HepG2 (cell line): ENCODE measurements at regions not wholly inside any gene's neighbourhood (a gene's known extent, or its start where the extent isn't known, plus 50 kb on each side); places are given as distances from the start of the nearest gene placed in this dataset.

Source experiments
- ATAC-seq: fragments of 200-7000 bp; cut with Tn5 transposase; 3 replicates; pipeline ENCODE4 v1.9.1; 2020; ENCODE audit warnings: mild to moderate bottlenecking, moderate library complexity
- BruUV-seq: library from RNA; stranded (reverse); fragments of 400-500 nt; replicated peaks from 2 replicates; lab custom pipeline; 2021; lab: Mats Ljungman, UMichigan
- CTCF ChIA-PET: fragments of 300-600 bp; formaldehyde crosslinking; extraction: SDS; loops from one replicate; lab custom pipeline; 2021; ENCODE audit warnings: low total read pairs, inconsistent platforms, low intra/inter-chr PET ratio; lab: Yijun Ruan, JAX
- POLR2A ChIA-PET: fragments of 350-600 bp; sonication (Branson Sonifier 250); formaldehyde crosslinking; loops from one replicate; lab custom pipeline; 2020; ENCODE audit warnings: antibody characterized with exemption, inconsistent platforms; lab: Yijun Ruan, JAX
- DNase-seq: peaks from one replicate; pipeline ENCODE4 v3.0.0-alpha.2; 2015; ENCODE audit warnings: low spot score
- FAIRE-seq: peaks from 3 replicates; lab custom pipeline; 2011; peaks lifted over from hg19 to GRCh38; lab: Jason Lieb, UNC
- H2AFZ ChIP-seq: one replicate; pipeline ENCODE4 v1.6.1; 2011; ENCODE audit warnings: low read length, inconsistent platforms
- H3K27ac ChIP-seq: fragments of 300-600 bp; 3 replicates; pipeline ENCODE4 v1.8.0; 2011; ENCODE audit warnings: mixed run types, mild to moderate bottlenecking, mixed read lengths, low read length, inconsistent platforms; ENCODE audit not compliant: insufficient read depth; ENCODE audit errors: extremely low read length
- H3K27me3 ChIP-seq, 2 experiments: fragments of 200-600 bp in 1 of 2; 2 replicates in 1 of 2; 3 replicates in 1 of 2; pipeline versions ENCODE4 v1.6.0 to v1.8.0; 2011; ENCODE audit warnings: low read length in 2 of 2, mild to moderate bottlenecking in 2 of 2, moderate library complexity in 2 of 2, inconsistent platforms in 1 of 2; ENCODE audit not compliant: insufficient read depth in 2 of 2, control insufficient read depth in 1 of 2
- H3K36me3 ChIP-seq, 2 experiments: fragments of 200-600 bp in 1 of 2; replicated peaks in 1 of 2; 2 replicates in 1 of 2; 3 replicates in 1 of 2; pipeline versions ENCODE4 v1.5.1 to v1.8.0; 2011; ENCODE audit warnings: low read length in 2 of 2, inconsistent platforms in 1 of 2; ENCODE audit not compliant: insufficient read depth in 2 of 2, control insufficient read depth in 1 of 2
- H3K4me1 ChIP-seq: 2 replicates; pipeline ENCODE4 v1.5.1; 2012; ENCODE audit warnings: low read length, inconsistent platforms; ENCODE audit not compliant: insufficient read depth
- H3K4me2 ChIP-seq: 2 replicates; pipeline ENCODE4 v1.6.0; 2011; ENCODE audit warnings: low read depth, low read length, inconsistent platforms
- H3K4me3 ChIP-seq, 3 experiments: fragments of 200-600 bp in 1 of 3; sonication (generic), shearing (Covaris generic) in 1 of 3; replicated peaks in 1 of 3; 2 replicates each; pipeline ENCODE4 v1.5.1; 2011 to 2016; ENCODE audit warnings: low read length in 3 of 3, inconsistent platforms in 2 of 3, low read depth in 2 of 3, mild to moderate bottlenecking in 2 of 3, control low read depth in 1 of 3, mixed read lengths in 1 of 3; ENCODE audit not compliant: insufficient read depth in 1 of 3
- H3K79me2 ChIP-seq: one replicate; pipeline ENCODE4 v1.6.1; 2011; ENCODE audit warnings: low read length, inconsistent platforms; ENCODE audit not compliant: insufficient read depth
- H3K9ac ChIP-seq: 2 replicates; pipeline ENCODE4 v1.6.0; 2011; ENCODE audit warnings: mild to moderate bottlenecking, low read depth, low read length, inconsistent platforms; ENCODE audit not compliant: insufficient read depth
- H3K9me3 ChIP-seq: 2 replicates; pipeline ENCODE4 v1.5.1; 2012; ENCODE audit warnings: mild to moderate bottlenecking, low read length
- H4K20me1 ChIP-seq: 2 replicates; pipeline ENCODE4 v1.6.0; 2011; ENCODE audit warnings: inconsistent platforms, mild to moderate bottlenecking, low read length, moderate library complexity; ENCODE audit not compliant: insufficient read depth
- CTCF ChIP-seq: sonication (generic); formaldehyde crosslinking; IDR thresholded peaks from 2 replicates; pipeline ENCODE4 v1.5.0; 2020; ENCODE audit warnings: mild to moderate bottlenecking, missing genetic modification reagents, moderate library complexity
- ESRRA ChIP-seq: sonication (generic); formaldehyde crosslinking; IDR thresholded peaks from 2 replicates; pipeline ENCODE4 v1.5.1; 2020; ENCODE audit warnings: mild to moderate bottlenecking, low read depth, missing genetic modification reagents
- HNF4A ChIP-seq: sonication (generic); formaldehyde crosslinking; IDR thresholded peaks from 2 replicates; pipeline ENCODE4 v1.4.0; 2020; ENCODE audit warnings: missing genetic modification reagents
- NCOA2 ChIP-seq: sonication (generic); formaldehyde crosslinking; IDR thresholded peaks from 2 replicates; pipeline ENCODE4 v1.8.0; 2022; ENCODE audit warnings: inconsistent platforms
- ZNF503 ChIP-seq: sonication (generic); formaldehyde crosslinking; IDR thresholded peaks from 2 replicates; pipeline ENCODE4 v1.4.0; 2020; ENCODE audit warnings: missing genetic modification reagents
- WGBS: methylation state at CpG from one replicate; pipeline ENCODE4 v1.1.6; 2017; ENCODE audit warnings: low lambda C conversion rate; 5-methylcytosine and 5-hydroxymethylcytosine counted together
- in situ Hi-C: cut with HindIII; loops from 2 replicates; pipeline ENCODE4 v1.10.0; 2017; ENCODE audit warnings: low pct_unique_long_range_greater_than_20kb; ENCODE audit not compliant: extremely low pct_ligation_motif_present
- intact Hi-C: fragments of 100-400 bp; cut with micrococcal nuclease; formaldehyde crosslinking; loops from one replicate; pipeline ENCODE4 v1.10.0; 2022; ENCODE audit not compliant: unreplicated experiment

DNA sequence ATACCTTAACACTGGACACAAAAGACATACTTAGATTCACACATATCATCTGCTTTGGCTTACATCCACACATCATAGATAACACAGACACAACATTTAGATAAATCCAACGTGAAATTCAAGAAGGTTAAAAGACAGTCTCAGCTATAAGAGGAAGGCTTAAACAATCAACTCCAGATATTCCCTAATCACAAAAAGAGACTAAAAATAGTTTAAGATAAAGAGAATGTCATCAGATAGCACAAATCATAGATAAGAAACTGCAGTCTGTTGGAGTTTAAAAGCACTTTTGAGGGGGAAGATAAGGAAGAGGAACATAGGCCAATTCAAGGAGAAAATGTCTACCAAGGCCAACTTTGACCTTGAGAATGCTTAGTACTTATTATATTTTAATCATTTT, 504.8 kb downstream of the JRKL start (continued):
- TF ChIP-seq ZNF503 (CRISPR knock-in tag), result no peak
- TF ChIP-seq, all 625 proteins: peak for 0

DNA sequence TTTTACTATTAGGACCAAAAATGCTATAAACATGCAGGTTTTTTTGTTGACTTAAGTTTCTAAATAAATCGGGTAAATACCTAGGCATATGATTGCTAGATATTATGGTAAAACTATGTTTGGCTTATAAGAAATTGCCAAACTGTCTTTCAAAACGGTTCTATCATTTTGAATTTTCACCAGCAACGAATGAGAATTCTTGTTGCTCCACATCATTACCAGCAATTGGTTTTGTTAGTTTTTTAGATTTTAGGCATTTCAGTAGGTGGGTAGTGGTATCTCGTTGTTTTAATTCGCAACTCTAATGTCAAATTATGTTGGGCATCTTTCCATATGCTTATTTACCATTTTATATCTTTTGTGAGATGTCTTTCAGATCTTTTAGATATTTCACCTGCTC, 510.2 kb downstream of the JRKL start:
- TF ChIP-seq CTCF (CRISPR knock-in tag), result no peak
- no peak for TF ChIP-seq HNF4A
- no peak for TF ChIP-seq NCOA2 (CRISPR knock-in tag)
- no peak for TF ChIP-seq ESRRA
- no peak for FAIRE-seq

More for the DNA sequence above, 510.2 kb downstream of the JRKL start:
- H3K9ac ChIP-seq, result no peak overlapping the region
- WGBS, result 0% methylated on average over 5 of the region's 5 CpGs
- H3K9me3 ChIP-seq, result no peaks in the 10 kb centered on the region
- H3K79me2 ChIP-seq, result no peaks in the 10 kb centered on the region
- H3K36me3 ChIP-seq, result no peaks in the 10 kb centered on the region
- no peaks in the 10 kb centered on the region for H4K20me1 ChIP-seq
- H3K27me3 ChIP-seq, result no peaks in the 10 kb centered on the region
- no peak overlapping the region for H3K27ac ChIP-seq
- ChIA-PET POLR2A (no interaction called here), CTCF (no interaction called here)
- BruUV-seq, result no TSS peak
- H3K4me1 ChIP-seq, result no peaks in the 10 kb centered on the region
- no peak overlapping the region for H3K4me2 ChIP-seq
- H2AFZ ChIP-seq, result no peak overlapping the region
- no peak overlapping the region for H3K4me3 ChIP-seq
- no peak for ATAC-seq
- no peak for DNase-seq
- in situ Hi-C loops (no loop called here), intact Hi-C loops (no loop called here)
